NCI-H345 treated with DMSO at 0.1 percent for 48 hours (cell line): ENCODE measurements at regions not wholly inside any gene's neighbourhood (a gene's known extent, or its start where the extent isn't known, plus 50 kb on each side); places are given as distances from the start of the nearest gene placed in this dataset.
A peak's percentile ranks its signal among the peaks of the same experiment; 100 is the strongest.

ENCODE experiments used
- DNase-seq: peaks from one replicate; lab custom pipeline; 2025; ENCODE audit not compliant: unreplicated experiment; lab: John Stamatoyannopoulos, UW

- DNase-seq = no peak
Measured at GRCh38 chr15:95278532-95279245, 1047.3 kb downstream of the MCTP2 start.

- no peak for DNase-seq
Measured at GRCh38 chr15:95279277-95280019, 1048.1 kb downstream of the MCTP2 start.

- DNase-seq = no peak
Measured at GRCh38 chr15:95280711-95281110, 1049.3 kb downstream of the MCTP2 start.

- no peak for DNase-seq
Measured at GRCh38 chr15:95281470-95281869, 1049.0 kb upstream of the NR2F2 start.

- DNase-seq = no peak
Measured at GRCh38 chr15:95284492-95284891, 1046.0 kb upstream of the NR2F2 start.

GRCh38 chr15:95284933-95285421 lies 1045.5 kb upstream of the NR2F2 start:
- no peak for DNase-seq

GRCh38 chr15:95286352-95286880 lies 1044.1 kb upstream of the NR2F2 start:
- DNase-seq = no peak

GRCh38 chr15:95287720-95288103 lies 1042.8 kb upstream of the NR2F2 start:
- DNase-seq = no peak

- DNase-seq = no peak
Measured at GRCh38 chr15:95288626-95289025, 1041.9 kb upstream of the NR2F2 start.

GRCh38 chr15:95290176-95290974 lies 1040.1 kb upstream of the NR2F2 start:
- no peak for DNase-seq

- no peak for DNase-seq
Measured at GRCh38 chr15:95291898-95292472, 1038.5 kb upstream of the NR2F2 start.

GRCh38 chr15:95292785-95293450 lies 1037.6 kb upstream of the NR2F2 start:
- no peak for DNase-seq

- DNase-seq = no peak
Measured at GRCh38 chr15:95293456-95294031, 1037.0 kb upstream of the NR2F2 start.

GRCh38 chr15:95295363-95295762 lies 1035.1 kb upstream of the NR2F2 start:
- DNase-seq = no peak

GRCh38 chr15:95295896-95296625 lies 1034.4 kb upstream of the NR2F2 start:
- no peak for DNase-seq

GRCh38 chr15:95296643-95297042 lies 1033.9 kb upstream of the NR2F2 start:
- peak; percentile 47 for DNase-seq

GRCh38 chr15:95298729-95299128 lies 1031.8 kb upstream of the NR2F2 start:
- DNase-seq = no peak

GRCh38 chr15:95300958-95301357 lies 1029.5 kb upstream of the NR2F2 start:
- DNase-seq = no peak

GRCh38 chr15:95302206-95302605 lies 1028.3 kb upstream of the NR2F2 start:
- no peak for DNase-seq
